ENCODE measurements at regions not wholly inside any gene's neighbourhood (a gene's known extent, or its start where the extent isn't known, plus 50 kb on each side); places are given as distances from the start of the nearest gene placed in this dataset.
"Not testable (repeated sequence)": the region's sequence is repeated elsewhere in the genome, so short reads cannot be mapped to it uniquely, and the experiment has no call there.

DNA sequence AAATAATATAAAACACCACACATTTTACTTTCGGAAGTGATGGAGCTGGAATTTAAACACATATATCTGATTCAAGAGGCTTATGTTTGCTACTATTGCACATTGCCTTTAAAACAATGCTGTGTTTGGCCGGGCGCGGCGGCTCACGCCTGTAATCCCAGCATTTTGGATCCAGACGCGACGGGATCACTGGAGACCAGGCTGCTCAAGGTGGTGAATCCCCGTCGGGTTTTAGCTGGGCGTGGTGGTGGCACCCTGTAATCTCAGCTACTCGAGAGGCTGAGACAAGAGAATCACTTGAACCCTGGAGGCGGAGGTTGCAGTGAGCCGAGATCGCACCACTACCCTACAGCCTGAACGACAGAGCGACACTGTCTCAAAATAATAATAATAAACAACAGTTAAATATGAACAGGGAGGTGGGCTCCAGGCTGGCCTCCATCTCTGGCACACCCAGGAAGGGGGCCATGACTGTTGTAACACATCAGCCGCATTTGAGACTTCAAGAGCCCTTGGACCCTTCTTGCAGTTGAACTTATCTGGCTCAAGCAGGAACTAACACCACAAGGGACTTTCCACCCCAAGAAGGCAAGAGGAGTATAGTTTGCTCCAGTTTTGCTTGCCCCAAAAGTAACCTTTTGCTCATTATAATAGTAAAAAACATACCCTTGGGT is 127.1 kb upstream of the ZNF184 start:
- DNase-seq (ENCODE audit: low read depth in 1 of 2, low spot score in 1 of 2), result no peak
- Histone ChIP-seq H3K27ac (no peak overlapping the region), H3K9me3 (ENCODE audit: low read depth) (no peaks in the 10 kb centered on the region), H3K36me3 (no peaks in the 10 kb centered on the region), H3K4me3 (no peak overlapping the region), H3K4me1 (ENCODE audit: low read depth) (no peaks in the 10 kb centered on the region), H3K27me3 (peaks cover 77% of the 10 kb centered on the region)
- TF ChIP-seq, protein P1, sequence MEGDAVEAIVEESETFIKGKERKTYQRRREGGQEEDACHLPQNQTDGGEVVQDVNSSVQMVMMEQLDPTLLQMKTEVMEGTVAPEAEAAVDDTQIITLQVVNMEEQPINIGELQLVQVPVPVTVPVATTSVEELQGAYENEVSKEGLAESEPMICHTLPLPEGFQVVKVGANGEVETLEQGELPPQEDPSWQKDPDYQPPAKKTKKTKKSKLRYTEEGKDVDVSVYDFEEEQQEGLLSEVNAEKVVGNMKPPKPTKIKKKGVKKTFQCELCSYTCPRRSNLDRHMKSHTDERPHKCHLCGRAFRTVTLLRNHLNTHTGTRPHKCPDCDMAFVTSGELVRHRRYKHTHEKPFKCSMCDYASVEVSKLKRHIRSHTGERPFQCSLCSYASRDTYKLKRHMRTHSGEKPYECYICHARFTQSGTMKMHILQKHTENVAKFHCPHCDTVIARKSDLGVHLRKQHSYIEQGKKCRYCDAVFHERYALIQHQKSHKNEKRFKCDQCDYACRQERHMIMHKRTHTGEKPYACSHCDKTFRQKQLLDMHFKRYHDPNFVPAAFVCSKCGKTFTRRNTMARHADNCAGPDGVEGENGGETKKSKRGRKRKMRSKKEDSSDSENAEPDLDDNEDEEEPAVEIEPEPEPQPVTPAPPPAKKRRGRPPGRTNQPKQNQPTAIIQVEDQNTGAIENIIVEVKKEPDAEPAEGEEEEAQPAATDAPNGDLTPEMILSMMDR (IDR thresholded peaks at IDR 0.05; ENCODE audit: low read depth, low read length), result no peak

DNA sequence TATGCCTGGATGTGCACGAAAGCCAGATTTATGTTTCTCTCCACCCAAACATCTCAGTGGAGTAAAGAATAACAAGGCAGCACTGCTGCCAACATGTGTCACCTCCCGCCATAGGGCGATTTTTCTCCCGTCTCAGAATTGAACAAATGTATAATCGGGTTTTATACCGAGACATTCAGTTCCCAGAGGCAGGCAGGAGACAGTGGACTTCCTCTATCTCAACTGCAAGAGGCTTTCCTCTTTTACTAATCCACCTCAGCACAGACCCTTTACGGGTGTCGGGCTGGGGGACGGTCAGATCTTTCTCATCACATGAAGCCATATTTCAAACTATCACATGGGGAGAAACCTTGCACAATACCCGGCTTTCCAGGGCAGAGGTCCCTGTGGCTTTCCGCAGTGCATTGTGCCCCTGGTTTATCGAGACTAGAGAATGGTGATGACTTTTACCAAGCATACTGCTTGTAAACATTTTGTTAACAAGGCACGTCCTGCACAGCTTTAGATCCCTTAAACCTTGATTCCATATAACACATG is 124.2 kb upstream of the ZNF184 start:
- not testable (repeated sequence) for H3K36me3 ChIP-seq; H3K4me1 ChIP-seq (ENCODE audit: low read depth); H3K9me3 ChIP-seq (ENCODE audit: low read depth); H3K27ac ChIP-seq; H3K4me3 ChIP-seq; DNase-seq (ENCODE audit: low read depth in 1 of 2, low spot score in 1 of 2)
- peaks cover 95% of the 10 kb centered on the region for H3K27me3 ChIP-seq

DNA sequence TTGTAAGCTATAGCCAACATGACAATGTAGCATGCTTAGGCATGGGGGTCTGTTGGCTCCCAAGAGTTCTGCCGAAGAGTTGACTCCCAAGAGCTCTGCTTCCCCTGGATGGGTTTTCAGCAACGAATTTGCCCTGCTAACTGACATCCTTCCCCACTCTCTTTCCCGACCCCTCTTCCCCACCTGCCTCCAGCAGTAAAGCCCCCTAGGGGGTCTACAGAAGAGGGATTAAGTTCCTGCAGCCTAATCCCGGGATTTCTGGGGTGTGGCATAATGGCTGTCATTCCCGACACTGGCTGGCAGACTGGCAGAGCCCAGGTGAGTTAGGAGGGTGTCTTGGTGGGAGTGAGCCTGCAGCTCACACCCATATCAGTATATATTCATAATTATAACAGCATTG is 121.0 kb upstream of the ZNF184 start:
- Histone ChIP-seq H3K36me3 (no peaks in the 10 kb centered on the region), H3K4me3 (no peak overlapping the region), H3K9me3 (ENCODE audit: low read depth) (no peaks in the 10 kb centered on the region), H3K4me1 (ENCODE audit: low read depth) (no peaks in the 10 kb centered on the region), H3K27me3 (peaks cover 71% of the 10 kb centered on the region), H3K27ac (no peak overlapping the region)
- DNase-seq (ENCODE audit: low read depth in 1 of 2, low spot score in 1 of 2), result no peak
- TF ChIP-seq, protein P1 (IDR thresholded peaks at IDR 0.05; ENCODE audit: low read depth, low read length), result no peak

DNA sequence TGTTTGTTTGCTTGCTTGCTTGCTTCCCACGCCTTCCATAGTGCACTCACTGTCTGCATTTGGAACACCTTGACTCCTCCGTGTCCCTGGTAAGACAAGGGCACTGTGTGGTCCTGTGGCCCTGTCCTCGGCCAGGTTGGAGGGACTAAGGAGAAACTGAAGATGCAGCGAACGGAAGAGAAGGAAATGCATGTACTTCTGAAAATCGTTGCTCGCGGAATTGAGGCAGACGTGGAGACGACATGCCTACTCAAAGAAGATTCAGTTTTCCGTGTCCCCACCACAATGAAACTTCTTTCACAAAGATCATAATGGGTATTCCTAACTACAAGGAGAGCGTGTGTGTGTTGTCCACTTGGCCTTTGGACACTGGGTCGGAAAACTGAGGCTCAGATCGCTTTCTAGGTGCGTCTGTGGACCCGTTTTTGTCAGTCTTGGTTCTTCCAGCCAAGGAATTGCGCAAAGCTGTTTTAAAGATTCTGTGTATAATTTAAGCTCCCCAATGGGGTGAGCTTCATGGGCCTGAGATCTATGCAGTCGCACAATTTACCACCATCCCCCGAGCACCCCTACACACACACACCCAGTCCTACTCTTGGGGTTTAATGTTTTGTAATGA is 120.4 kb upstream of the ZNF184 start:
- TF ChIP-seq, protein P1 (IDR thresholded peaks at IDR 0.05; ENCODE audit: low read depth, low read length), result no peak
- Histone ChIP-seq H3K4me1 (ENCODE audit: low read depth) (no peaks in the 10 kb centered on the region), H3K9me3 (ENCODE audit: low read depth) (no peaks in the 10 kb centered on the region), H3K36me3 (no peaks in the 10 kb centered on the region), H3K27ac (no peak overlapping the region), H3K4me3 (peak overlapping the region; percentile 48), H3K27me3 (peaks cover 66% of the 10 kb centered on the region)
- no peak for DNase-seq (ENCODE audit: low read depth in 1 of 2, low spot score in 1 of 2)

DNA sequence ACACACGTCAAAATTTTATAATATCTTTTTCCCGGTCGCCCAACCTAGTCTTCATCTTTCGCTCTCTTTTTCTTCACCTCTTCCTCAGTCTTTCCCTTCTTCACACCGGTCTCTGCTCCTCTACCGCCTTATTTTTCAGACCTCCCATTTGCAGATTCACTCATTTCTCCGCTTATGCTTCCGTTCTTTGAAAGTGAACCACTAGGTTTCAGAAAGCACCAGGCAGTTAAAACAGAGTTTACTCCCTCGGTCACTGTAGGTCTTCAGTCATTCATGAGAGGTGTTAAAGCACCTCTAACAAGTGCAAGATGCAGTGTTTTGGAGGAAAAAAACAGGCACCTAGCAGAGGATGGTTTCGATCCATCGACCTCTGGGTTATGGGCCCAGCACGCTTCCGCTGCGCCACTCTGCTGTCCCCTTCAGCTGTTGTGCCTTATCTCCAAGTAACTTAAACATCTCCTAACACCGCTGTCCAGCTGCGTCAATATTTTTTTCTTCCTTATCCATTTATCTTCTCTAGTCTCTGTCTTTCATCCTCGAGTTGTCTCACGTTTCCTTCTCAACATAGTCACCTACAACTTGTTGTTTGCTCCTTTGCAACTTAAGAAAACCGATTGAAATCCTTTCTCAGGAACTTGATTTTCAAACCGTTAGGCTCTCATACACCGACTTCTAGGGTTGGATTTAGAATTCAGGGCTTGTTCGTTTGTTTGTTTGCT is 119.7 kb upstream of the ZNF184 start:
- peak overlapping the region; percentile 48 for H3K4me3 ChIP-seq

More for the DNA sequence above, 119.7 kb upstream of the ZNF184 start:
- Histone ChIP-seq H3K36me3 (no peaks in the 10 kb centered on the region), H3K27ac (no peak overlapping the region), H3K4me1 (ENCODE audit: low read depth) (no peaks in the 10 kb centered on the region), H3K9me3 (ENCODE audit: low read depth) (no peaks in the 10 kb centered on the region), H3K27me3 (peaks cover 59% of the 10 kb centered on the region)
- peak; percentile 40 to 74 for DNase-seq (ENCODE audit: low read depth in 1 of 2, low spot score in 1 of 2)
- TF ChIP-seq, protein P1 (IDR thresholded peaks at IDR 0.05; ENCODE audit: low read depth, low read length), result no peak
